ENCODE measurements at regions not wholly inside any gene's neighbourhood (a gene's known extent, or its start where the extent isn't known, plus 50 kb on each side); places are given as distances from the start of the nearest gene placed in this dataset.
A peak's percentile ranks its signal among the peaks of the same experiment; 100 is the strongest.

- H3K9me3 Mint-ChIP-seq: no peaks in the 10 kb centered on the region
- H3K27ac Mint-ChIP-seq: no peak overlapping the region
- H3K4me1 Mint-ChIP-seq: peaks cover 10% of the 10 kb centered on the region
Measured at GRCh38 chr18:33839452-33840211, 261.6 kb downstream of the ASXL3 start.

GRCh38 chr18:33838054-33838453, 260.0 kb downstream of the ASXL3 start:
- Mint-ChIP-seq H3K36me3 (ENCODE audit: low read depth) (no peaks in the 10 kb centered on the region), H3K27ac (no peak overlapping the region), H3K4me3 (no peak overlapping the region), H3K27me3 (ENCODE audit: low read depth, poor library complexity) (peaks cover 6% of the 10 kb centered on the region), H3K4me1 (peaks cover 10% of the 10 kb centered on the region), H3K9me3 (no peaks in the 10 kb centered on the region)
- no peak for DNase-seq
- TF ChIP-seq CTCF (IDR thresholded peaks at IDR 0.05): no peak

More at GRCh38 chr18:33839452-33840211, 261.6 kb downstream of the ASXL3 start:
- peak; percentile 34 for DNase-seq
- Mint-ChIP-seq H3K27me3 (ENCODE audit: low read depth, poor library complexity) (peaks cover 6% of the 10 kb centered on the region), H3K36me3 (ENCODE audit: low read depth) (no peaks in the 10 kb centered on the region), H3K4me3 (no peak overlapping the region)
- peak; percentile 80 for TF ChIP-seq CTCF (IDR thresholded peaks at IDR 0.05)

- Mint-ChIP-seq H3K27ac (no peak overlapping the region), H3K4me3 (no peak overlapping the region), H3K9me3 (peaks cover 8% of the 10 kb centered on the region), H3K27me3 (ENCODE audit: low read depth, poor library complexity) (peaks cover 6% of the 10 kb centered on the region), H3K36me3 (ENCODE audit: low read depth) (peaks cover 2% of the 10 kb centered on the region), H3K4me1 (peaks cover 10% of the 10 kb centered on the region)
- TF ChIP-seq CTCF (IDR thresholded peaks at IDR 0.05): no peak
- DNase-seq: no peak
Measured at GRCh38 chr18:33837191-33837590, 259.2 kb downstream of the ASXL3 start.

GRCh38 chr18:33836564-33836963, 258.5 kb downstream of the ASXL3 start:
- no peak for DNase-seq
- no peak for TF ChIP-seq CTCF (IDR thresholded peaks at IDR 0.05)
- Mint-ChIP-seq H3K4me3 (no peak overlapping the region), H3K27me3 (ENCODE audit: low read depth, poor library complexity) (peaks cover 6% of the 10 kb centered on the region), H3K4me1 (peaks cover 10% of the 10 kb centered on the region), H3K36me3 (ENCODE audit: low read depth) (peaks cover 4% of the 10 kb centered on the region), H3K27ac (no peak overlapping the region), H3K9me3 (peaks cover 14% of the 10 kb centered on the region)

- Mint-ChIP-seq H3K9me3 (peaks cover 16% of the 10 kb centered on the region), H3K36me3 (ENCODE audit: low read depth) (peaks cover 4% of the 10 kb centered on the region), H3K4me1 (peaks cover 10% of the 10 kb centered on the region), H3K27me3 (ENCODE audit: low read depth, poor library complexity) (peaks cover 6% of the 10 kb centered on the region), H3K27ac (no peak overlapping the region), H3K4me3 (no peak overlapping the region)
- TF ChIP-seq CTCF (IDR thresholded peaks at IDR 0.05): no peak
- no peak for DNase-seq
Measured at GRCh38 chr18:33835419-33835818, 257.4 kb downstream of the ASXL3 start.

GRCh38 chr18:33833842-33834241, 255.8 kb downstream of the ASXL3 start:
- no peak for TF ChIP-seq CTCF (IDR thresholded peaks at IDR 0.05)
- Mint-ChIP-seq H3K36me3 (ENCODE audit: low read depth) (peaks cover 4% of the 10 kb centered on the region), H3K27me3 (ENCODE audit: low read depth, poor library complexity) (peaks cover 6% of the 10 kb centered on the region), H3K4me3 (no peak overlapping the region), H3K27ac (no peak overlapping the region), H3K4me1 (no peaks in the 10 kb centered on the region), H3K9me3 (peaks cover 16% of the 10 kb centered on the region)
- no peak for DNase-seq

Data from nephron progenitor cell (in vitro differentiated cells).